ENCODE measurements at regions not wholly inside any gene's neighbourhood (a gene's known extent, or its start where the extent isn't known, plus 50 kb on each side); places are given as distances from the start of the nearest gene placed in this dataset.

GRCh38 chr5:41670854-41671479 lies 160.6 kb upstream of the PLCXD3 start:
- no peak for DNase-seq

- DNase-seq, result no peak
These were observed 159.8 kb upstream of the PLCXD3 start for GRCh38 chr5:41670216-41670615.

DNA sequence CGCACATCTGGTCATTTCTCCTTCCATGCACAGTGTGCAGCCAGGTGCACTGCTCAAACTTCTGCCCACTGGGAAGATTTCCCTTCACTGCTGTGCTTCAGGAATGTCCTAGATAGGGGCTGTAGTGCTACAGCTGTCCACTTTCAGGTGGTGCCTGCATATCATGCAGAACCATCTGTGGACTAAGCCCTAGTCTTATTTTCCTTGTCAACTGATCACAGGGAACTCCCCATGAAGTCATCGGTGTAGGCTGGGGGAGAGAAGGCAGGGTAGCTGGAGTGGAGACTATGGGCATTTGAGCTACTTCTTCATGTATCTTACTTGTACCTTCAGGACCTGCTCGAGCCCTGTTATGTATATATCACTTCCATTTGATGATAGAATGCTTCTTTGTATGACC lies 150.9 kb upstream of the PLCXD3 start:
- no peak for DNase-seq

DNA sequence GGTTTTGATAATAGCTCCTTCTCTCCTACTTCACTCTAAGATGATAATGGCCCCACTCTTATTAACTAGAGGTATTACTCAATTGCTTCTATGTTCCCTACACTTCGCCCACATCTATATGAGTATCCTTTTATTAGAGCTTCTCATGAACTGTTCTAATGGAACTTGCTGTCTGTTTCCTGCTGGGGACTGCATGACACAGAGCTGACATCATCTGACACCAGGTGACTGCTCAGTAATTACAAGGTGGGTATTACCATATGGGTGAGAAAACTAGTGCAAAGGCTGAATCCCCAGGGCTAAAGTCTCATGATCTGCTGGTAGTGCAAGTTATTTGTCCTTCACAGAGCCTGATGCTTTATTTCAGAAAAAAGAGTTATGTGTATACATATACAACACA lies 146.2 kb upstream of the PLCXD3 start:
- no peak for DNase-seq

GRCh38 chr5:41650131-41650530 lies 139.7 kb upstream of the PLCXD3 start:
- no peak for DNase-seq

GRCh38 chr5:41649659-41650058 lies 139.3 kb upstream of the PLCXD3 start:
- no peak for DNase-seq

GRCh38 chr5:41648996-41649395 lies 138.6 kb upstream of the PLCXD3 start:
- DNase-seq, result no peak

DNA sequence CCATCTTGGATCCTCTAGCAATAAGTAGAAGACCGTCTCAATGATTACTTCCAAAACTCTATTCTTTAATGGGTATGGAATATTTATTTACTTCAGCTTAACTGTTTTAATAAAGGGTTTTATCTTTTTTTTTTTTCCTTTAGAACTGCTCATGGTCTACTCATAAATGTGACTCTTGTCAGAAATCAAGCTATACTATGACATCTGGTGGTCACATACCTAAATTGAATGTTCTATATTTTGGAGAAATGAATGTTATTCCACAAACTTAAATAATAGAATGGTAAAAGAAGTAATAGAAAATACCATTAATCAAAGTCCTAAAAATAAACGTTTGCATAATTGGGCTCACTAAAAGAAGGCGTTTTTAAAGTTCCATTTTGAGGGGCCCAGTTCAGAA lies 131.2 kb upstream of the PLCXD3 start:
- no peak for DNase-seq

DNA sequence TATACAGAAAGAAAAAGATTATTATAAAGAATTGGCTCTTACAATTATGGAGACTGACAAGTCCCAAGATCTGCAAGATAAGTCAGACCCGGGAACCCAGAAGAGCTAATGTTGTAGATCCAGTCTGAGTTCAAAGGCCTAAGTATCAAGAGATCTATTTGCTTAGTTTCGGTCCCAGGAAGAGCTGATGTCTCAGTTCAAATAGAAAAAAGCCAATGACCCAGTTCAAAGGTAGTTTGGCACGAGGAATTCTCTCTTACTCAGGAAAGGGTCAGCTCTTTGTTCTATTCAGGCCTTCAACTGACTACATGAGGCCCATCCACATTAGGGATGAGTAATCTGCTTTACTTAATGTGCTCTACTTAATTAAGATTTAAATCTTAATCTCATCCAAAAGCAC lies 128.3 kb upstream of the PLCXD3 start:
- DNase-seq, result no peak

DNA sequence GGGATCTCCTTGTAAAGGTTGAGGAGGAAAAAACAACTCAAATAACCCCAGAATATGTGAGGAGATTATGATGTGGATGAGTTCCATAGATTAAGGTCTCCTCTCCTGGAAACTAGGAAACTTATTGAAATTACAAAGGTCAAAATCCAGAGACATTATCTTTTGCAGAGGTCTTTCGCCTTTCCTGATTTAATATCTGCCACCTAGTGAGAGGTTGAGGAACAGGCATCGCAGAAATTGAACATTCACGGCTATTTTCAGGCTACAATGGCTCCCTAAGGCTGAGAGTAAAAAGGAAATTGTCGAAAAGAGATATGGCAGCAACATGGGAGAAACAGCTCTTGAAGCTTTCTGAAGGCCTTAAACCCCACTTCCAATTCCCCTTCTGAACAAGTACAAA lies 127.5 kb upstream of the PLCXD3 start:
- no peak for DNase-seq

- no peak for DNase-seq
These were observed 127.0 kb upstream of the PLCXD3 start for GRCh38 chr5:41637424-41637823.

DNA sequence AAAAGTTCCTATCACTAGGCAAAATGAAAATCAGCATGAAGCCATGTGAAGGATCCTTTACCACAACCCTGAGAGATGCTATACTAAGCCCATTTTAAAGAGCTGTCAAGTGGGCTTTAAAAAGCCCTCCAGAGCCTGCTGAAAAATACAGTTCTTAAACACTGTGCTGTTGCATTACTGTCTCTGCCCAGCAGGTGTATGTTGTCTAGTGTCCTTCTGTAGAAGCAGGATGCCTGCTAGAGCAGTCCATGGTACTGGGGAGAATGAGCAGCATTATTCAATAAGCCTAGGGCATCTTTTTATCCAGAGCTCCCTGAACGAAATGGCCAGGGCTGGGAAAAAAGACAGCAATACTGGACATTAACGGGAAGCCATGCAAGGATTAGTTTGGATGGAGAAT lies 126.2 kb upstream of the PLCXD3 start:
- peak; percentile 24 for DNase-seq

- DNase-seq, result no peak
These were observed 119.5 kb upstream of the PLCXD3 start for GRCh38 chr5:41629897-41630296.

DNA sequence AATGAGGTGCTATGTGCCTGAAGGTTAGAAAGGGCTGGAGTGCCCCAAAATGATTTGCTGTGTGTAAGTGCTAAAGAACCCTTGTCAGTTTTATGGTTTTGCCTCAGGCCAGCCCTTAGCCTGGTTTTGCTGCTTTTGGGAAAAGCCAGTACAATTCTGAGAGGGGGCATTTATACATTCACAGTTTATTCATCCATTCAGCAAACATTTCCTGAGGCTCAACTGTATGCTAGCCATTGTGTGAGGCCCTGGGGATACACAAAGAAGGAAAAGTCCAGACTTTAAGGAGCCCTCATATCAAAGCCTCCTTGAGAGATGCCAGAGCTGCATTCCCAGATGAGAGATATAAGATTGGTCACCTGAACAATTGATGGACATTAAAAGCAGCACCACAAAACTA lies 115.2 kb upstream of the PLCXD3 start:
- no peak for DNase-seq

DNA sequence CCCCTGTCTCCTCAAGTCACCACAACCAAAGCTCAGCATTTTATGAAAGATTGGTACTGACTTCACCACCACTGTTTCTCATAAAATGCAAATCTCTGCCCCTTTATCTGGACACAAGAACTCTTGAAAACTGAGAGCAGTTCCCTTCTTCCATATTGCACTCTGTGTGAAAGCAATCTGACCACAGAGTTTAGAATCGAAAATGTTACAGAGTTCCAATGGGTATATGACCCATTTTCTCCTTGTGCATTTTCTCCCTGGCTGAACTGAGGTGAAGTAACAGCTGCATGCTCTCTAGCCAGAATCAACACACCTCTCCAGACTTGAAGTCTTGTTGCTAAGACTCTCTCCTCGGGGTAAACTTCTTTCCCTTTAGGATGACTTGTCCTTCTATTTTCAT lies 111.0 kb upstream of the PLCXD3 start:
- DNase-seq, result no peak

GRCh38 chr5:41617843-41618515 lies 107.6 kb upstream of the PLCXD3 start:
- DNase-seq, result no peak

DNA sequence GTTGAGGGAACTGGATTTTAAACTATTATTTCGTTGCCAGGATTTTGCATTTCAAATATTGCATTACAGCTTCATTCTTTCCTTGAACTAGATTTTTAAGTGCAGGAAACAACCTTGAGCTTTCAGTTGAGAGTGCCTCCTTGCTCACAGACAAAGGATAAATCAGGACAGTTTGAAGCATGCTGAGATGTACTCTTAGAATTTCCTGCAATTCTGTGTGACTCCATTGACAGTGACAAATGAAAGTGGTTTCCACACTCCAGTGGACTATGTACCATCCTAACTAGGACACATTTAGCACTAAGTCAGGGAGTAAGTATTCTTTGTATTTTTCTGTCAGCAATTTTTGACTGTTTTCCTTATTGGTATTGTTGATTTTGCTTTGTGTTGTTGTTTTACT lies 100.0 kb upstream of the PLCXD3 start:
- no peak for DNase-seq

- DNase-seq, result no peak
These were observed 90.3 kb upstream of the PLCXD3 start for GRCh38 chr5:41600731-41601130.

DNA sequence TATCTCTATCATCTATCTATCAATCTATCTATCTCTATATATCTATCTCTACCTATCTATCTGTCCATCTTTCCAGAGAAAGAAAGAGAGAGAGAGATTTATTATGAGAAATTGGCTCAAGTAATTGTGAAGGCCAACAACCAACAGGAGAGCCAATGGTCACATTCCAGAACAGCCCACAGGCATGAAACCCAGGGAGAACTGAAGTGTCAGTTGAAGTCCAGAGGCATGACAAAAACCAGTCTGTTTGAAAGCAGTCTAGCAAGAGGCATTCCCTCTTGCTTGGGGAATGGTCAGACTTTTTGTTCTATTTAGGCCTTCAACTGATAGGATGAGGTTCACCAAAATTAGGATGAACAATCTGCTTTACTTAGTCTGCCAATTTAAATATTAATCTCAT lies 87.6 kb upstream of the PLCXD3 start:
- no peak for DNase-seq

DNA sequence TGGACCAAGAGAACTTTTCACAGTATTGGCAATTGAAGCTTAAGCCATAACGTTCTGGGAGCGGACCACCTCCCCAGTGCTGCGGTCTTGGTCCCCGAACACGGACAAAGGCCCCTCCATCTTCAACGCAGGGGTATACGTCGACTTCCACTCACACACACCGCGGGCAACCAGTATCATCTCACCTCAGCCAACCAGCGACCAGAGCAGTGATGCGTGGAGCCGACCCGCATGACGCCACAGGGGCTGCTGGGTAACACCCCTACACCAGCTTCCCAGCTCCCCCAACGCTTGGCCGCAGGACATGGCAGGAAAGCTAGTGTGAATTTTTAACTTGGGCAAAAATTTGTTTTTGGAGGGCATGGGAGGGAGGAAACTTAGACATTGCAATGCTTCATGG lies 77.3 kb upstream of the PLCXD3 start:
- DNase-seq, result no peak

GRCh38 chr5:41575110-41575779 lies 64.8 kb upstream of the PLCXD3 start:
- DNase-seq, result no peak

GRCh38 chr5:41574391-41574790 lies 64.0 kb upstream of the PLCXD3 start:
- DNase-seq, result no peak
